B cell (primary cell): ENCODE measurements at regions not wholly inside any gene's neighbourhood (a gene's known extent, or its start where the extent isn't known, plus 50 kb on each side); places are given as distances from the start of the nearest gene placed in this dataset.

Experiments
- ATAC-seq: fragments of 200-7000 bp; cut with Tn5 transposase; one replicate; pipeline ENCODE4 v1.10.0; 2021; ENCODE audit warnings: low read depth, mild to moderate bottlenecking, moderate number of reproducible peaks, moderate library complexity
- CTCF ChIA-PET: fragments of 350-600 bp; sonication (Branson Sonifier 250); formaldehyde crosslinking; loops from one replicate; lab custom pipeline; 2021; ENCODE audit warnings: antibody characterized with exemption, inconsistent platforms; lab: Charles Lee
- POLR2A ChIA-PET: fragments of 350-600 bp; sonication (Branson Sonifier 250); formaldehyde crosslinking; loops from one replicate; lab custom pipeline; 2021; ENCODE audit warnings: antibody characterized with exemption; lab: Charles Lee
- DNase-seq: peaks from one replicate; pipeline ENCODE4 v3.0.0; 2013
- H2AFZ ChIP-seq: 2 replicates; pipeline ENCODE4 v1.6.1; 2012; ENCODE audit warnings: mild to moderate bottlenecking, low read depth, low read length; ENCODE audit not compliant: insufficient read depth, poor library complexity, severe bottlenecking
- H3K27ac ChIP-seq, 2 donors: 1 replicate in 1 of 2; 2 replicates in 1 of 2; pipeline ENCODE4 v1.5.1; 2012 to 2013; ENCODE audit warnings: low read length in 2 of 2, mild to moderate bottlenecking in 2 of 2, moderate library complexity in 1 of 2
- H3K27me3 ChIP-seq, 4 experiments: fragments of 200-600 bp in 1 of 4; sonication (generic) in 1 of 4; replicated peaks in 1 of 4; 1 replicate in 2 of 4; 2 replicates in 2 of 4; pipeline versions ENCODE4 v1.6.1 to v1.7.0; 2013 to 2016; ENCODE audit warnings: low read length in 3 of 4, mild to moderate bottlenecking in 2 of 4, mixed read lengths in 1 of 4, moderate library complexity in 1 of 4; ENCODE audit not compliant: insufficient read depth in 4 of 4, control insufficient read depth in 3 of 4; ENCODE audit errors: control extremely low read depth in 1 of 4
- H3K36me3 ChIP-seq, 2 experiments: replicated peaks in 1 of 2; 1 replicate in 1 of 2; 2 replicates in 1 of 2; pipeline versions ENCODE4 v1.6.1 to v1.7.1; 2013; ENCODE audit warnings: low read length in 1 of 2; ENCODE audit not compliant: insufficient read depth in 2 of 2, control insufficient read depth in 1 of 2; ENCODE audit errors: control extremely low read depth in 1 of 2, extremely low read depth in 1 of 2
- H3K4me1 ChIP-seq, 2 donors: fragments of 200-600 bp in 1 of 2; sonication (generic) in 1 of 2; 1 replicate in 1 of 2; 2 replicates in 1 of 2; pipeline versions ENCODE4 v1.5.1 to v1.6.1; 2013 to 2017; ENCODE audit warnings: low read length in 2 of 2; ENCODE audit not compliant: control insufficient read depth in 2 of 2, insufficient read depth in 2 of 2
- H3K4me2 ChIP-seq: replicated peaks from 2 replicates; pipeline ENCODE3; 2012; ENCODE audit warnings: mild to moderate bottlenecking, low read depth, low read length; ENCODE audit not compliant: poor library complexity, severe bottlenecking
- H3K4me3 ChIP-seq, 5 experiments: fragments of 200-600 bp in 1 of 5; sonication (generic) in 1 of 5; 1 replicate in 3 of 5; 2 replicates in 2 of 5; pipeline versions ENCODE4 v1.5.1 to v1.7.0; 2011 to 2016; ENCODE audit warnings: low read length in 4 of 5, mild to moderate bottlenecking in 4 of 5, low read depth in 2 of 5, control low read depth in 1 of 5, moderate library complexity in 1 of 5; ENCODE audit not compliant: insufficient read depth in 1 of 5; ENCODE audit errors: control extremely low read depth in 1 of 5, extremely low read depth in 1 of 5
- H3K79me2 ChIP-seq: fragments of 200-600 bp; sonication (generic); one replicate; pipeline ENCODE4 v1.6.0; 2016; ENCODE audit warnings: low read length; ENCODE audit not compliant: control insufficient read depth, insufficient read depth
- H3K9ac ChIP-seq: fragments of 200-600 bp; sonication (generic); 2 replicates; pipeline ENCODE4 v1.6.1; 2017; ENCODE audit warnings: mild to moderate bottlenecking, low read length, moderate library complexity
- H3K9me3 ChIP-seq, 3 donors: one replicate each; pipeline versions ENCODE4 v1.6.1 to v1.7.1; 2013; ENCODE audit warnings: low read length in 2 of 3; ENCODE audit not compliant: control insufficient read depth in 2 of 3, insufficient read depth in 1 of 3; ENCODE audit errors: control extremely low read depth in 1 of 3
- H4K20me1 ChIP-seq: 2 replicates; pipeline ENCODE4 v1.6.0; 2012; ENCODE audit warnings: mild to moderate bottlenecking, low read length; ENCODE audit not compliant: insufficient read depth, control insufficient read depth, poor library complexity, severe bottlenecking
- H3K27ac Mint-ChIP-seq: one replicate; pipeline ENCODE4 v1.8.0; 2021; ENCODE audit warnings: mixed read lengths
- H3K27me3 Mint-ChIP-seq: one replicate; pipeline ENCODE4 v1.8.0; 2021; ENCODE audit warnings: mixed read lengths
- H3K4me1 Mint-ChIP-seq: one replicate; pipeline ENCODE4 v1.8.0; 2021; ENCODE audit warnings: mixed read lengths
- H3K4me3 Mint-ChIP-seq: one replicate; pipeline ENCODE4 v1.8.0; 2021; ENCODE audit warnings: mixed read lengths
- H3K9me3 Mint-ChIP-seq: one replicate; pipeline ENCODE4 v1.8.0; 2022; ENCODE audit warnings: mixed read lengths; ENCODE audit not compliant: insufficient read depth
- CTCF ChIP-seq: fragments of 200-600 bp; IDR thresholded peaks from one replicate; pipeline ENCODE4 v1.8.0; 2022; ENCODE audit warnings: antibody characterized with exemption, mild to moderate bottlenecking
- EZH2 ChIP-seq: IDR thresholded peaks from 2 replicates; pipeline ENCODE4 v1.6.1; 2012; ENCODE audit warnings: borderline replicate concordance, low read depth, mild to moderate bottlenecking, moderate library complexity, low read length; ENCODE audit not compliant: insufficient read depth, poor library complexity, severe bottlenecking
- WGBS: methylation state at CpG from one replicate; pipeline ENCODE4 v1.1.5; 2013; ENCODE audit warnings: missing lambda C conversion rate; ENCODE audit not compliant: insufficient coverage; 5-methylcytosine and 5-hydroxymethylcytosine counted together
- intact Hi-C: fragments of 100-400 bp; cut with micrococcal nuclease; formaldehyde crosslinking; loops from one replicate; pipeline ENCODE4 v1.10.0; 2022

GRCh38 chr1:59007429-59007819, 223.6 kb upstream of the JUN start:
- DNase-seq (no peak), ATAC-seq (no peak)
- Histone ChIP-seq H3K36me3 (no peaks in the 10 kb centered on the region), H3K27ac (peak overlapping the region; percentile 70 to 85), H3K9ac (peak overlapping the region; percentile 27), H2AFZ (no peak overlapping the region), H3K4me2 (peak overlapping the region; percentile 63), H3K4me3 (peak overlapping the region in 2 of 5 experiments; percentile 6 to 44), H3K79me2 (no peaks in the 10 kb centered on the region), H3K27me3 (no peaks in the 10 kb centered on the region), H3K4me1 (peaks cover 56 to 64% of the 10 kb centered on the region in 2 donors), H4K20me1 (no peaks in the 10 kb centered on the region), H3K9me3 (no peaks in the 10 kb centered on the region)
- CTCF ChIA-PET: interaction anchor here (0.9 kb wide), 1 partner anchor 12 kb away, joined by 3 read pairs; no protein-coding TSS in a partner anchor
- POLR2A ChIA-PET: no interaction called here
- peak overlapping the region; percentile 90 for H3K27ac Mint-ChIP-seq
- peak overlapping the region; percentile 55 for H3K4me3 Mint-ChIP-seq
- 63% methylated on average over 2 of the region's 3 CpGs for WGBS
- intact Hi-C loops: loop anchor here (5.0 kb wide), 3 partner anchors 190 to 290 kb away; partner anchors contain the start of gene FGGY
- TF ChIP-seq CTCF (no peak), EZH2 (no peak)
- no peaks in the 10 kb centered on the region for H3K27me3 Mint-ChIP-seq
- no peaks in the 10 kb centered on the region for H3K9me3 Mint-ChIP-seq
- peaks cover 74% of the 10 kb centered on the region for H3K4me1 Mint-ChIP-seq

GRCh38 chr1:59007820-59008598, 224.2 kb upstream of the JUN start:
- Histone ChIP-seq H3K4me2 (peak overlapping the region; percentile 63), H2AFZ (peak overlapping the region; percentile 54), H3K9me3 (no peaks in the 10 kb centered on the region), H3K27ac (peak overlapping the region; percentile 70 to 85), H3K36me3 (no peaks in the 10 kb centered on the region), H3K27me3 (no peaks in the 10 kb centered on the region), H4K20me1 (no peaks in the 10 kb centered on the region), H3K4me1 (peaks cover 62 to 70% of the 10 kb centered on the region in 2 donors), H3K4me3 (peak overlapping the region in 3 of 5 experiments; percentile 0 to 44 (median 6)), H3K9ac (peak overlapping the region; percentile 27), H3K79me2 (no peaks in the 10 kb centered on the region)
- Mint-ChIP-seq H3K9me3 (no peaks in the 10 kb centered on the region), H3K4me3 (peak overlapping the region; percentile 55), H3K27ac (peak overlapping the region; percentile 90), H3K27me3 (no peaks in the 10 kb centered on the region), H3K4me1 (peaks cover 80% of the 10 kb centered on the region)
- intact Hi-C loops: loop anchor here (1.0 to 5.0 kb wide), 5 partner anchors 40 to 289 kb away; partner anchors contain the start of genes FGGY and JUN
- peak; percentile 57 for DNase-seq
- ChIA-PET CTCF (no interaction called here), POLR2A (interaction anchor here (0.8 kb wide), 1 partner anchor 17 kb away, joined by 4 read pairs; no protein-coding TSS in a partner anchor)
- WGBS: 20% methylated on average over 4 of the region's 8 CpGs
- peak; percentile 68 for ATAC-seq
- TF ChIP-seq EZH2 (no peak), CTCF (no peak)
